GM12878 (cell line): ENCODE measurements at regions not wholly inside any gene's neighbourhood (a gene's known extent, or its start where the extent isn't known, plus 50 kb on each side); places are given as distances from the start of the nearest gene placed in this dataset.

Source experiments
- ATAC-seq: fragments of 200-7000 bp; cut with Tn5 transposase; 3 replicates; pipeline ENCODE4 v1.9.1; 2020; ENCODE audit warnings: mild to moderate bottlenecking, moderate library complexity
- BruUV-seq: library from RNA; stranded (reverse); fragments of 400-500 nt; replicated peaks from 2 replicates; lab custom pipeline; 2021; lab: Mats Ljungman, UMichigan
- CTCF ChIA-PET: fragments of 300-600 bp; sonication (Branson Sonifier 250); formaldehyde crosslinking; extraction: SDS; loops from one replicate; lab custom pipeline; 2021; ENCODE audit warnings: inconsistent platforms; lab: Yijun Ruan, JAX
- POLR2A ChIA-PET: fragments of 350-600 bp; formaldehyde crosslinking; extraction: SDS; loops from one replicate; lab custom pipeline; 2021; ENCODE audit warnings: inconsistent platforms; lab: Charles Lee
- RAD21 ChIA-PET: fragments of 300-600 bp; sonication (Branson Sonifier 250); formaldehyde crosslinking; loops from one replicate; lab custom pipeline; 2023; ENCODE audit warnings: antibody characterized with exemption; ENCODE audit not compliant: unreplicated experiment; lab: Charles Lee
- SMC1A ChIA-PET: fragments of 300-600 bp; sonication (Branson Sonifier 250); formaldehyde crosslinking; loops from one replicate; lab custom pipeline; 2023; ENCODE audit not compliant: unreplicated experiment, uncharacterized antibody; lab: Charles Lee
- DNase-seq: peaks from one replicate; pipeline ENCODE4 v3.0.0-alpha.2; 2011; ENCODE audit warnings: low read depth, low spot score
- FAIRE-seq: peaks from 3 replicates; lab custom pipeline; 2011; peaks lifted over from hg19 to GRCh38; lab: Jason Lieb, UNC
- H2AFZ ChIP-seq: 2 replicates; pipeline ENCODE4 v1.6.0; 2011; ENCODE audit warnings: low read depth, low read length, control low read depth; ENCODE audit not compliant: control insufficient read depth
- H3K27ac ChIP-seq: 2 replicates; pipeline ENCODE4 v1.5.1; 2011; ENCODE audit warnings: control low read depth; ENCODE audit not compliant: control insufficient read depth, insufficient read depth
- H3K27me3 ChIP-seq, 2 experiments: replicated peaks in 1 of 2; 2 replicates each; pipeline versions ENCODE4 v1.6.0 to v1.6.1; 2011; ENCODE audit warnings: low read length in 1 of 2; ENCODE audit not compliant: control insufficient read depth in 2 of 2, insufficient read depth in 2 of 2
- H3K36me3 ChIP-seq, 2 experiments: 2 replicates each; pipeline ENCODE4 v1.5.1; 2011; ENCODE audit warnings: low read length in 1 of 2; ENCODE audit not compliant: control insufficient read depth in 2 of 2, insufficient read depth in 2 of 2
- H3K4me1 ChIP-seq: 2 replicates; pipeline ENCODE4 v1.6.1; 2011; ENCODE audit warnings: mild to moderate bottlenecking, low read length, moderate library complexity, mixed read lengths; ENCODE audit not compliant: control insufficient read depth, insufficient read depth
- H3K4me2 ChIP-seq: 2 replicates; pipeline ENCODE4 v1.6.0; 2011; ENCODE audit warnings: control low read depth; ENCODE audit not compliant: control insufficient read depth, insufficient read depth
- H3K4me3 ChIP-seq: fragments of 200-600 bp; sonication (generic); 2 replicates; pipeline ENCODE4 v1.5.1; 2016
- H3K79me2 ChIP-seq: 2 replicates; pipeline ENCODE4 v1.6.0; 2011; ENCODE audit warnings: low read length; ENCODE audit not compliant: control insufficient read depth, insufficient read depth
- H3K9ac ChIP-seq: 2 replicates; pipeline ENCODE4 v1.8.0; 2011; ENCODE audit warnings: low read length, control low read depth, mixed read lengths; ENCODE audit not compliant: control insufficient read depth, insufficient read depth
- H3K9me3 ChIP-seq: replicated peaks from 3 replicates; pipeline ENCODE4 v1.5.1; 2011; ENCODE audit warnings: mild to moderate bottlenecking, low read length; ENCODE audit not compliant: control insufficient read depth, insufficient read depth
- H4K20me1 ChIP-seq: 2 replicates; pipeline ENCODE4 v1.6.0; 2011; ENCODE audit not compliant: control insufficient read depth, insufficient read depth
- CBX5 ChIP-seq: sonication (generic); IDR thresholded peaks from 2 replicates; pipeline ENCODE4 v1.6.1; 2016; ENCODE audit warnings: low read depth, moderate library complexity, mild to moderate bottlenecking, inconsistent platforms
- HDAC2 ChIP-seq: fragments of 200-600 bp; sonication (generic); IDR thresholded peaks from 2 replicates; pipeline ENCODE4 v1.6.1; 2017
- LARP7 ChIP-seq: fragments of 450-650 bp; IDR thresholded peaks from 2 replicates; pipeline ENCODE4 v1.6.1; 2017; ENCODE audit warnings: mild to moderate bottlenecking
- MAX ChIP-seq: IDR thresholded peaks from 2 replicates; pipeline ENCODE4 v1.6.1; 2012; ENCODE audit warnings: low read depth, low read length, improper control_type of control experiment
- NFIC ChIP-seq: IDR thresholded peaks from 2 replicates; pipeline ENCODE4 v1.6.1; 2012; ENCODE audit warnings: low read depth, mild to moderate bottlenecking, inconsistent platforms, low read length, moderate library complexity
- RELB ChIP-seq: fragments of 450-650 bp; IDR thresholded peaks from 2 replicates; pipeline ENCODE4 v1.6.1; 2017; ENCODE audit warnings: low read depth, mild to moderate bottlenecking, moderate library complexity
- REST ChIP-seq: IDR thresholded peaks from 2 replicates; pipeline ENCODE4 v1.6.1; 2012; ENCODE audit warnings: mild to moderate bottlenecking, low read depth, low read length
- SREBF2 ChIP-seq: IDR thresholded peaks from 2 replicates; pipeline ENCODE4 v1.6.1; 2012; ENCODE audit warnings: mild to moderate bottlenecking, low read length
- YY1 ChIP-seq: IDR thresholded peaks from 2 replicates; pipeline ENCODE4 v1.6.1; 2011; ENCODE audit warnings: low read depth, mild to moderate bottlenecking, low read length
- ZNF274 ChIP-seq: IDR thresholded peaks from one replicate; pipeline ENCODE4 v1.8.0; 2011; ENCODE audit not compliant: insufficient read length, insufficient read depth
- WGBS: methylation state at CpG from one replicate; pipeline ENCODE4 v1.1.6; 2016; ENCODE audit warnings: low lambda C conversion rate; ENCODE audit not compliant: insufficient replicate concordance, insufficient coverage; ENCODE audit errors: missing lambda C conversion rate; 5-methylcytosine and 5-hydroxymethylcytosine counted together
- in situ Hi-C: fragments of 300-500 bp; cut with MboI; formaldehyde crosslinking; loops from 9 replicates; pipeline ENCODE4 v1.14.3; 2018; ENCODE audit warnings: mixed read lengths
- intact Hi-C: fragments of 100-400 bp; cut with micrococcal nuclease; formaldehyde crosslinking; loops from one replicate; pipeline ENCODE4 v1.14.2; 2022; ENCODE audit not compliant: unreplicated experiment

GRCh38 chr10:33880291-33880690 is 545.8 kb upstream of the NRP1 start (continued):
- TF ChIP-seq MAX (no peak), HDAC2 (no peak), YY1 (no peak), RELB (no peak), NFIC (no peak)

GRCh38 chr10:33878238-33878786 is 543.8 kb upstream of the NRP1 start:
- Histone ChIP-seq H3K36me3 (no peaks in the 10 kb centered on the region), H3K9ac (no peak overlapping the region), H3K27ac (no peak overlapping the region), H4K20me1 (no peaks in the 10 kb centered on the region), H3K27me3 (no peaks in the 10 kb centered on the region), H2AFZ (no peak overlapping the region), H3K4me3 (no peak overlapping the region), H3K9me3 (no peaks in the 10 kb centered on the region), H3K79me2 (no peaks in the 10 kb centered on the region), H3K4me1 (no peaks in the 10 kb centered on the region), H3K4me2 (no peak overlapping the region)
- CTCF ChIA-PET = interaction anchor here (0.6 to 0.7 kb wide), 2 partner anchors 162 to 258 kb away, joined by 3 read pairs; no protein-coding TSS in a partner anchor
- POLR2A ChIA-PET = no interaction called here
- RAD21 ChIA-PET = no interaction called here
- DNase-seq (no peak), ATAC-seq (no peak), FAIRE-seq (no peak)
- SMC1A ChIA-PET = interaction anchor here (1.5 to 1.7 kb wide), 3 partner anchors 12 to 546 kb away, joined by 3 to 5 read pairs (median 4); no protein-coding TSS in a partner anchor
- TF ChIP-seq ZNF274 (no peak), CBX5 (no peak), SREBF2 (no peak), NFIC (no peak), LARP7 (no peak), REST (no peak)
- in situ Hi-C loops = no loop called here
- 37% methylated on average over 10 of the region's 10 CpGs for WGBS
- no TSS peak for BruUV-seq
- intact Hi-C loops = no loop called here
